ENCODE measurements at regions not wholly inside any gene's neighbourhood (a gene's known extent, or its start where the extent isn't known, plus 50 kb on each side); places are given as distances from the start of the nearest gene placed in this dataset.

GRCh38 chr11:129590753-129591475 lies 215.3 kb downstream of the BARX2 start:
- no peak for DNase-seq

- DNase-seq = no peak
These were observed 215.9 kb downstream of the BARX2 start for GRCh38 chr11:129591527-129591926.

GRCh38 chr11:129592191-129592590 lies 216.5 kb downstream of the BARX2 start:
- DNase-seq = no peak

GRCh38 chr11:129593098-129593497 lies 217.4 kb downstream of the BARX2 start:
- DNase-seq = no peak

- no peak for DNase-seq
These were observed 219.7 kb downstream of the BARX2 start for GRCh38 chr11:129595038-129595962.

- no peak for DNase-seq
These were observed 219.3 kb upstream of the TMEM45B start for GRCh38 chr11:129596351-129596750.

- DNase-seq = no peak
These were observed 217.3 kb upstream of the TMEM45B start for GRCh38 chr11:129598378-129598777.

GRCh38 chr11:129605815-129606214 lies 209.8 kb upstream of the TMEM45B start:
- no peak for DNase-seq

GRCh38 chr11:129608711-129609110 lies 206.9 kb upstream of the TMEM45B start:
- no peak for DNase-seq

- no peak for DNase-seq
These were observed 205.5 kb upstream of the TMEM45B start for GRCh38 chr11:129610125-129610524.

- DNase-seq = no peak
These were observed 205.1 kb upstream of the TMEM45B start for GRCh38 chr11:129610545-129610944.

GRCh38 chr11:129611661-129612446 lies 203.8 kb upstream of the TMEM45B start:
- DNase-seq = peak in 1 of 5 experiments; percentile 5

- no peak for DNase-seq
These were observed 203.1 kb upstream of the TMEM45B start for GRCh38 chr11:129612447-129612961.

- DNase-seq = no peak
These were observed 202.6 kb upstream of the TMEM45B start for GRCh38 chr11:129613071-129613470.

GRCh38 chr11:129614256-129614944 lies 201.2 kb upstream of the TMEM45B start:
- DNase-seq = no peak

- DNase-seq = no peak
These were observed 197.5 kb upstream of the TMEM45B start for GRCh38 chr11:129618046-129618569.

GRCh38 chr11:129620237-129621104 lies 195.2 kb upstream of the TMEM45B start:
- DNase-seq = no peak

- DNase-seq = no peak
These were observed 189.7 kb upstream of the TMEM45B start for GRCh38 chr11:129625930-129626329.

- DNase-seq = no peak
These were observed 184.4 kb upstream of the TMEM45B start for GRCh38 chr11:129631201-129631600.

GRCh38 chr11:129636926-129637325 lies 178.7 kb upstream of the TMEM45B start:
- DNase-seq = no peak

- DNase-seq = no peak
These were observed 178.2 kb upstream of the TMEM45B start for GRCh38 chr11:129637473-129637872.
